ENCODE measurements at regions not wholly inside any gene's neighbourhood (a gene's known extent, or its start where the extent isn't known, plus 50 kb on each side); places are given as distances from the start of the nearest gene placed in this dataset.

GRCh38 chr2:167491788-167492187 lies 603.5 kb downstream of the XIRP2 start:
- no peak for DNase-seq

GRCh38 chr2:167490455-167490854 lies 602.2 kb downstream of the XIRP2 start:
- DNase-seq, result no peak

GRCh38 chr2:167489325-167489724 lies 601.0 kb downstream of the XIRP2 start:
- no peak for DNase-seq

- DNase-seq, result no peak
These were observed 599.4 kb downstream of the XIRP2 start for GRCh38 chr2:167487728-167488127.

GRCh38 chr2:167484875-167485274 lies 596.6 kb downstream of the XIRP2 start:
- DNase-seq, result no peak

- no peak for DNase-seq
These were observed 592.7 kb downstream of the XIRP2 start for GRCh38 chr2:167480986-167481309.

GRCh38 chr2:167480232-167480985 lies 592.1 kb downstream of the XIRP2 start:
- no peak for DNase-seq

GRCh38 chr2:167478196-167478595 lies 589.9 kb downstream of the XIRP2 start:
- DNase-seq, result no peak

- DNase-seq, result no peak
These were observed 587.5 kb downstream of the XIRP2 start for GRCh38 chr2:167475791-167476190.

- no peak for DNase-seq
These were observed 583.5 kb downstream of the XIRP2 start for GRCh38 chr2:167471734-167472133.

GRCh38 chr2:167471332-167471731 lies 583.1 kb downstream of the XIRP2 start:
- no peak for DNase-seq

- no peak for DNase-seq
These were observed 574.1 kb downstream of the XIRP2 start for GRCh38 chr2:167462379-167462778.

- no peak for DNase-seq
These were observed 565.8 kb downstream of the XIRP2 start for GRCh38 chr2:167454036-167454435.

- no peak for DNase-seq
These were observed 563.4 kb downstream of the XIRP2 start for GRCh38 chr2:167451496-167452289.

GRCh38 chr2:167450364-167450763 lies 562.1 kb downstream of the XIRP2 start:
- no peak for DNase-seq

- no peak for DNase-seq
These were observed 552.1 kb downstream of the XIRP2 start for GRCh38 chr2:167440382-167440781.

- no peak for DNase-seq
These were observed 549.9 kb downstream of the XIRP2 start for GRCh38 chr2:167438206-167438605.

- no peak for DNase-seq
These were observed 543.7 kb downstream of the XIRP2 start for GRCh38 chr2:167431949-167432348.

- DNase-seq, result no peak
These were observed 542.2 kb downstream of the XIRP2 start for GRCh38 chr2:167430447-167430846.

GRCh38 chr2:167424803-167425755 lies 536.8 kb downstream of the XIRP2 start:
- DNase-seq, result peak; percentile 66

GRCh38 chr2:167424221-167424620 lies 535.9 kb downstream of the XIRP2 start:
- peak; percentile 70 for DNase-seq

GRCh38 chr2:167423731-167424130 lies 535.5 kb downstream of the XIRP2 start:
- DNase-seq, result no peak

GRCh38 chr2:167420211-167420610 lies 531.9 kb downstream of the XIRP2 start:
- no peak for DNase-seq

Data from DMS 273 treated with DMSO at 0.1 percent for 48 hours (cell line).